GM18508 (cell line): ENCODE measurements at regions not wholly inside any gene's neighbourhood (a gene's known extent, or its start where the extent isn't known, plus 50 kb on each side); places are given as distances from the start of the nearest gene placed in this dataset.
"Not testable (repeated sequence)": the region's sequence is repeated elsewhere in the genome, so short reads cannot be mapped to it uniquely, and the experiment has no call there.

Source experiments
- ATAC-seq: cut with Tn5 transposase; IDR thresholded peaks from one replicate; pipeline ENCODE4 v1.9.1; 2021; ENCODE audit warnings: moderate number of reproducible peaks; ENCODE audit not compliant: insufficient read depth, unreplicated experiment

DNA sequence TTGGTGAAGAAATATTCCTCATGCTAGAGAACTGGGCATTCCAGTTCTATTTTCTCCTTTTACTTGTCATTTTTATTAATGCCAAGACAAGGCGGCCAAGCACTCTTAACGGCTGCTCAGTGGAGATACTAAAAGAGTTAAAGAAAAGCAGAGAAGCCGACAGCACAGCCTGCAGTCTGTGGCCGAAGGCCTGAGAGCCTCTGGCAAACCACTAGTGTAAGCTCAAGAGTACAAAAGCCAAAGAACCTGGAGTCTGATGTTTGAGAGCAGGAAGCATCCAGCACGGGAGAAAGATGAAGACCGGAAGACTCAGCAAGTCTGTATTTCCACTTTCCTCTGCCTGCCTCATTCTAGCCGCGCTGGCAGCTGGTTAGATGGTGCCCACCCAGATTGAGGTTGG lies 167.1 kb upstream of the FUT9 start:
- no peak for ATAC-seq

DNA sequence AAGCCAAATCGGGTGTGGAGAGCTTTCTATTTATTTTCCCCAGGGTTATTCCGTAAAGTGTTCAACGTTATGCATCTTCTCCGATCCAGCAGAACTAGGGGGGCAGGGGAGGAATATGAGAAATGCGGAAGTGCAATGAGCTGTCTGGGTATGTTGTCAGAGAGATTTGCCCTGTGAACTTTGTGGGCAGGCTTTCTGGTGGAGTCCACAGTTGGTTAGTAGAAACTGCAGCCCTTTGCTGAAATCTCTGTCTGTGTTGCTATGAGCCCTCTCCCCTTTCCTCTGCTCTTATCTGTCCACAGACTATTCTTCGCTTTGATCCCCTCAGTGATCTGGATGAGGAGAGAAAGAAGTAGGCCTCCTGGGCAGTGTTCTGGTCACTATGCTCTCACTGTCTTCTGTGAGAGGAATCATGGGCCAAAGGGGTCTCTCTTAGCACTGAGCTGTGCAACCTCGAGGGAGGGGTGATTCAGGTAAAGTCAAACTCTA lies 158.9 kb upstream of the FUT9 start:
- no peak for ATAC-seq

DNA sequence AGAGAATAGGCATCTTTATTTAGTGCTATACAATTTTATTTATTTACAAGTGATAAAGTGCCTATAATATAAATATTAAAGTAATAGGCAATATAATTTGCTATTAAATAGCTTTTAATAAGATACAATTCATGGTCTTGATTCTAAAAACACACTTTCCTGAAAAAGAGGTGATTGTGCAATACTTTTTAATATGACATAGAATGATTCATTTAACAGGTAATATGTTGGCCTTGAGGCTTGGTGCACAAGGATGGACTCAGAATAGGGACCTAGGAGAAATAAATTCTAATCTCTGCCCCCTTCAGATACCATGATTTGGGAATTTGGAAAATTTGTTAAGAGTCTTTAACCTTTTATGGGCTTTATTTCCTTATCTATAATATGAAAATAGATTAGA lies 149.9 kb upstream of the FUT9 start:
- ATAC-seq: no peak

DNA sequence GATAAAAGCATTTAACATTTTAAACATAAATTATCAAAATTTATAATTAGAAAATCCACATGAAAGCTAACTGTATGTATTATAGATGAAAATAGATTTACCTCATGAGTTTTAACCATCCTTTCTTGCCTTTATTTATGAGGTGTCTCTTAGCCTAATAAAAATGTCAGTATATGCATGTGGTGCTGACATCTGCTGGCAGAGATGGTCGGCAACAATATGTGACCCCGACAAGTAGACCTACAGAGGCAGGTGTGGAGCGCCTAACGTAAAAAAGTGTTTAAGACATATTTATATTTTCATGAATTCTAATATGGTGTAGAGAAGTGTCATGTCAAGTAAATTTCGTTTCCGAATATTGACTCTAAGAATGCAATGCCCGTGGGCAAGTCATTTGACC lies 149.0 kb upstream of the FUT9 start:
- no peak for ATAC-seq

DNA sequence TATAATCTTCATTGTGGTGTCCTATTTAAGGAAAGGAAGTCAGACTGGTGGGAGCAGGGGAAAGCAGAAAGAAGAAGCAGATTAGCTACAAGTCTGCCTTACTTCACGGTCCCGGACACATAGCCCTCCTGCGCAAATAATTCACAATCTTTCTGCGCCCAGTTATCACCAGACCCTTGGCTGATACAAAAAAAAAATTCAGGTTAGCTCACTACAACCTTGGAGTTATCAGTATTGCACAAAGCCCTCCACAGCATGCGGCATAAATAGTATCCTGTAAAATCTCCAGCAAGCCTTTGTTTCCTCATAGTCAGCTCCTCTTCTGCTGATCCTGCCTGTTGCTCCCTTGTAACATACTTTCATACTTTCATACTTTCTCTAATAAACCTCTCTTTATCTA lies 148.6 kb upstream of the FUT9 start:
- no peak for ATAC-seq

DNA sequence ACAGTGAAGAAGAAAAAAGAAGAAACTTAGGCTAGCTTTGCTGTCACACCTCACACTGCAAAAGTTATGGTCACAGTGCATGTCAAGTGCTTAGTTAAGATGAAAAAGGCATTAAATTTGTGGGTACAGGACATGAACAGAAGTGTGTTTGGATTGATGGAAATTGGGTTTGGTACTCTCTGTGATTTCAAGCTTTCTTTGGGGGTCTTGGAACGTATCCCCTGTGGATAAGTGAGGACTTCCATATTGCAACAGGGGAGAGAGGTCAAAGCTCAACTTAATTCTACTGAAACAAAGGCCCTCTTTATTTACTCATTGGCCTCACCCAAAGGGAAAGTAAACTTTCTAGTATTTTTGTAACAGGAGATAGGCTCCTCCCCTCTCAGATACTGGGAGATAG lies 138.3 kb upstream of the FUT9 start:
- no peak for ATAC-seq

DNA sequence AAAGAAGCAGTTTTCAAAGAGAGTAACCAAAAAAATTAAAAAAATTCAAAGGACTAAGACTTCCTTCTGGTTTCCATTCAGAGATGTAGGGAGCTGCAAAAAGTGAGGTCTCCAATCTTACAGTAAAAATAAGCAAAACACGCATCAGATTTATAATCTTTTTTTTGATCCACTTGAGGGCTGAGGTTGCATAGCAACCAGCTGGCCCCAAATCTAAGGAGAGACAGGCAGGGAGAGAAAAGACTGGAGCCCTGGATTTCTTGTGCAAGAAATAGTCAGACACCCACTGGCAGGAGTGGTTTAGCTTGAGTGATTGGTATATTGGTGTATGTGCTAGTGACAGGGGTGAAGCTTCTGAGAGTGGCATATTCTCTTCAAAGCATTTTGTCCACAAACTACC lies 135.9 kb upstream of the FUT9 start:
- ATAC-seq: no peak

DNA sequence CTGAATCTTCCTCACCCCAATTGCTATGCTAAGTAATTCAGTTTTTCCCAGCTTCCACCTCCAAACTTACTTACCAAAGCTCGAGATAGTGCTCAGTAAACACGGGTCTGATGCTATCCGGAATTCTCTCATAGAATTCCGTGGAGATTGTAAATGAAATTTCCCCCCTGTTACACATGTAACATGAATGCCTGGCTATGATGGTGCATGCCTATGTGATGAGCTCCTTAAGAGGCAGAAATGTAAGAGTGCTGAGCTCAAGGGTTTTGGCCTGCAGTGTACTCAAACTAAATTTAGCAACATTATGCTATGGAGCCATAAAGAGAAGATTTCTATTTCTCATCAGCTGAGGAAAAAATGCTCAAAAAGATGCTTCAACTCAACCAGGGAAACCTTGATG lies 133.4 kb upstream of the FUT9 start:
- ATAC-seq: no peak

DNA sequence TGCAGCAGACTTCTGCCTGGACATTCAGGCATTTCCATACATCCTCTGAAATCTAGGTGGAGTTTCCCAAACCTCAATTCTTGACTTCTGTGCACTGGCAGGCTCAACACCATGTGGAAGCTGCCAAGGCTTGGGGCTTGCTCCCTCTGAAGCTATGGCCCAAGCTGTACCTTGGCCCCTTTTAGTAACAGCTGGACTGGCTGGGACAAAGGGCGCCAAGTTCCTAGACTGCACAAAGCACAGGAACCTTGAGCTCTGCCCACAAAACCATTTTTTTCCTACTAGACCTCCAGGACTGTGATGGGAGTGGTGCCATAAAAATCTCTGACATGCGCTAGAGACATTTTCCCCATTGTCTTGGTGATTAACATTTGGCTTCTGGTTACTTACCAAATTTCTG lies 127.1 kb upstream of the FUT9 start:
- not testable (repeated sequence) for ATAC-seq

DNA sequence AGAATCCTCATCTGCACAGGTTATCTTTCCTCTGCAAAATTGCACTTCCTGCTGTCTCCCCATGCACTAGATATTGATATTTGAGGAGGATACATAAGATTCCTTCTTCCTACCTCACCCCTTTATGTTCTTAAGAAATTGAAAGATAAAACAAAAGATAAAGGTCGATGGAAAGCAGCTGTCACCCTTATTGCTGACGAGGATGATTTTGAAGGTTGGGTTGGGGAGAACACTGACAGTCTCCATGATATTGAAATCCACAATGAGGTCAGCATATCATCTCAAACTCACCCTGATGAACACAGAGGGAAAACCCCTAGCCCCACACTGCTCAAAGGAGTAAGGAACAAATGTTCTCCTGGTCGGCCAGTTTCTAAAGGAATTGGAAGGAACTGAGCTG lies 110.6 kb upstream of the FUT9 start:
- ATAC-seq: no peak

DNA sequence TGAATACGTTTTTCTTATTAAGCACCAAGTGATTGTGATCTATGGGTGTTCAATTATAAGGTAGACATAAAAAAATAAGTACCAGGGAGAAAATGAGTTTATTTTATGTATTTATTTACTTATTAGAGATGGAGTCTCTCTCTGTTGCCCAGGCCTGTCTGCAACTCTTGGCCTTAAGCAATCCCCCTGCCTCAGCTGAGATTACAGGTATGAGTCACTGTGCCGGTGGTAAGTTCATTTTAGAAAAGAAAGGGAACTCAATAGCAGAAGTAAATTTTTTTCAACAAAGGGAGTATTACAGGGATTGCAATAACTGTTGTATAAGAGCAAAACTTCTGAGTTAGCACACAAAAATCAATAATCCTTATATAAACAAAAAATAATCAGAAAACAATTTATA lies 98.7 kb upstream of the FUT9 start:
- ATAC-seq: no peak

DNA sequence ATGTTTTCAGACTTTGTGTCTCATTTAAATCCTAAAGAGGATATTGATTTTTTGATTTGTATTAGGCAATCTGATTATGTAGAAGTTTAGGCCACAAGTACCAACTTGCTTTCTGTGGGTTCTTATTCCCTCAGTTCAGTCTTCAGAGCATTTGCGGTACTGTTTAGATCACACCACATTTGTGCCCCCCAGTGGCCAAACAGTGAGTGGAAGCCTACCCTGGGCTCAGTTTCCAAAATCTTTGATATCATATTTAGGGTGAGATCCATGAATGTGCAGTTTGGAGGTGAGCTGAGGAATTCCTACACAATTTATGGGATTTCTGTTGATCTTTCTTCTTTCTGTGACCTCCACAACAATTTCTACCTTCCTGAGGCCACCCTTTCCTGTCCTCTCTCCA lies 92.3 kb upstream of the FUT9 start:
- no peak for ATAC-seq

DNA sequence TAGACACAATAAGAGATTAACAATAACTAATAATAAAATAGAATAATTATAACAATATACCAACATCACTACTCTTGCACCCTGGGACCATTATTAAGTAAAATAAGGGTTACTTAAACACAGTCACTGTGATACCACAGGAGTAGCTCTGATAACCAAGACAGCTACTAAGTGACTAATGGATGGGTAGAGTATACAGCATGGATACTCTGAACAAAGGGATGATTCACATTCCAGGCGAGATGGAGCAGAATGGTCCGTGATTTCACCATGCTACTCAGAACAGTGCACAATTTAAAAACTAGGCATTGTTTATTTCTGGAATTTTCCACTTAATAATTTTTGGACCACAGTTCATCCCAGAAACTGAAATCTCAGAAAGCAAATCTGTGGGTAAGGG lies 80.0 kb upstream of the FUT9 start:
- ATAC-seq: no peak

DNA sequence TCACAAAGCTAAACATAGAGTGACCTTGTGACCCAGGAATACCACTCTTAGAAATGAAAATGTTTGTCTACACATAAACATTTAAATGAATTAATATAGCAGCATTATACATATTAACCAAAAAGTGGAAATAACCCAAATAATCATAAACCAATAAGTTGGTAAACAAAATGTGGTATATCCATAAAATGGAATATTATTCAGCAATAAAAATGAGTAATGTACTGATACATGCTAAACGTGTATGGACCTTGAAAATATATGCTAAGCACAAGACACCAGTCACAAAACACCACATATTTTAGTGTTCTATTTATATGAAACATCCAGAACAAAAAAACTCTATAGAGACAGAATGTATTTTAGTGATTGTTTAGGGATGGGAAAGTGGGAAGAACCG lies 68.9 kb upstream of the FUT9 start:
- ATAC-seq: no peak

DNA sequence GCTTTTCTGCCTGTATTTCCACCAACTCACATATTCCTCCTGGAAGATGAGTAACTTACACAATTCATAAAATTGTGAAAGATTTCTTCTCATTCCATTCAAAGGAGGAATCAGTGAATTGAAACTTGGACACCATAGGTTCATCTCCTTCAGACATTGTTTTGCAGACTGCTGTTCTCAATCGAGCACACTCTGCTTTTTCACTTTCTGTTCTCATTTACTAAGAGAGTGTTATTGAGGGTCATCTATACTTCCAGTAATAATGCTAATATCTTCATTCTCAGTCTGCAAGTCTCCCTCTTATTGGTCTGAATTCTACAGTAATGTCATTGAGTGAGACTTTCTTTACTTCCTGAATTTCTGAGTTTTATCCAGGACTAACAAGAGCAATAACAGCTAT lies 67.5 kb upstream of the FUT9 start:
- no peak for ATAC-seq

DNA sequence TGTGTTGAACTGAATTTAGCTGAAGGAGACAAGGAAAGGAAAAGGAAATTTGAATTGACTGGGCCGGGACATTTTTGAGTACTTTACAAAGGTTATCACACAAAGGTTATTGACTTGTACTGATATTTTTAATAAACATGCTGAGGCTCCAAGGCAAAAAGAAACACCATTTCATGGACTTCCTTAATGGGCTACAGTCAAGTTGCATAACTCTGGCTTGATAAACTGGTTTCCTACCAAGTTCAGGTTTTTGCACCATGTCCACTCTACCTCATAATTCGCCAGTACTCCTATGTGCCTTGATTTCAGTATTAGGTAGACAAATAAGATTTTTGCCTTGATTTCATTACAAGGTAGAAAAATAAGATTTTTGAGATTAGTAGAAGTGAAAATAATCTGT lies 65.8 kb upstream of the FUT9 start:
- no peak for ATAC-seq

DNA sequence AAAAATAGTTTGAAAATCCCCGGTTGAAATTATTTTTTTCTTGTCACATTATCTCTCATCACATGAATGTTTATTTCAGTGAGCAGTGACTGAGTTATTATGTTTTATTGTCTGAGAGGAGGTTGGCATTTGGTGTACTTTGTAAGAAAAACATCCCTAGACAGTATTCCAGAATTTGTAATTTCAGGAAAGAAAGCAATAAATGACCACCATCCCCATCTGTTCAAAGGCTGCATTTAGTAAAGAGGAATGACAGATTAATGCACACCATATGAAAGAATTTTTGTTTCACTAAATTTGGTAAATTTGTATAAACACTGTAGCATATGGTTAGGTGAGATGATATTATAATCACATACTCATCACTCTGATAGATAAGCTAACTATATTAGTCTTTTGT lies 57.1 kb upstream of the FUT9 start:
- no peak for ATAC-seq

DNA sequence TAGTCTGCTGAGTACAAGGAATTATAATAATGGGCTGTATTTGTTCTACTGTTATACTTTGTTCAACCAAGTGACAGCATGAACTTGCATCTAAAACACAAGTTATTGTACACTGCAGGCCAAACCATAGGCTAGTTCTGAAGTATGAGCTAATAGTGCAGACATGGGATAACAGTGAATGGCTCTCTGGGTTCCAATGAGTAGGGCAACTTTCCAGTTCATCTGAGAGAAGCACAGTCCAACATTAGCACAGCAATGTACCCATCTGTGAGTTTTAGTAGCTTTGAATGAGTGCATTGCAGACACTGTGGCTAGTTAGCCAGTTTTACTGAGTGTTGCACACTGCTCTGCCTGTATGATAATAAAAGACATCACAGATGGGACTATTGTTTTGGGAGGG lies 56.5 kb upstream of the FUT9 start:
- no peak for ATAC-seq
